HG02642 (cell line): ENCODE measurements at regions not wholly inside any gene's neighbourhood (a gene's known extent, or its start where the extent isn't known, plus 50 kb on each side); places are given as distances from the start of the nearest gene placed in this dataset.
"Not testable (repeated sequence)": the region's sequence is repeated elsewhere in the genome, so short reads cannot be mapped to it uniquely, and the experiment has no call there.

Source experiments
- ATAC-seq: cut with Tn5 transposase; IDR thresholded peaks from one replicate; pipeline ENCODE4 v1.9.1; 2021; ENCODE audit warnings: mild to moderate bottlenecking; ENCODE audit not compliant: unreplicated experiment, poor library complexity

GRCh38 chr5:154653764-154654485 lies 101.3 kb upstream of the LARP1 start:
- ATAC-seq: no peak

DNA sequence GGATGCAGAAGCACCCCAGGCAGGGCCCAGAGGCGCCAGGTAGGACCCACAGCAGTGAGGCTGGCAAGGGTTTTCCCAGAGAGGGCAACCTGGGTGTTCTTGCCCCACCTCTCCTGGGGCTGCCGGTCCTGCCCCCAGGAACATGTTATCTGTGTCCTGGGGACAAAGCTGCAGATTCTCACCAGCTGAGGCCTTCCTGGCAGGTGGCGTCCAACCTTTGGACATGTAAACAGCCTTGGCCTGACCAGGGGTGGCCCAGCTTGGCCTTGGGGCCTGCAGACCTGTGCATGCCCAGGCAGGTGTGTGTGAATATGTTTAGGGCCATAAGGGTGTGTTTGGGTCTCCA lies 101.8 kb upstream of the LARP1 start:
- no peak for ATAC-seq

DNA sequence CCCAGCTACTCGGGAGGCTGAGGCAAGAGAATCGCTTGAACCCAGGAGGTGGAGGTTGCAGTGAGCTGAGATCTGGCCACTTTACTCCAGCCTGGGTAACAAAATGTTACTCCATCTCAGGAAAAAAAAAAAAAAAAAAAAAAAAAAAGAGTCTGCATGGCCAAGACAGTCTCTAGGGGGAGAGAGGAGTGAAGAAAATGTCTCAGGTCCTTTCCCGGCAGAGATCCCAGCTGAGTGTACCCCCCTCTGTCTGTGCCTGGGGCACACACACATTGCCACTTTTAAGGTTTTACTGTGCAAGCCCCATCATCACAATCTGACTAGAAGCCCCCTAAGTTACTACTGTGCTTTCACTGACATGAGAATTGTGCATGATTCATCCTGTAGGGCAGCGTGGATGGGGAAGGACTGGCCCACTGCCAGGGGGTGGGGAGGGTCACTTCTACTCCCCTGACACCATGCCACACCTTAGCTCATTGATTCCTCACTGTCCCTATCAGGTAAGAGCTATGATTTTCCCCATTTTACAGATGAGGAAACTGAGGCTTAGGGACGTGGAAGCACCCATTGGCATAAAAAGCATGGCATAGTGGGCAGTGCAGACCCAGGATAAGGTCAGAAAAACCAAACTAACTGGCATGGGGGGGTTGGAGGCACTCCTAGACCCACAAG lies 102.3 kb upstream of the LARP1 start:
- no peak for ATAC-seq

GRCh38 chr5:154651795-154652194 lies 103.4 kb upstream of the LARP1 start:
- ATAC-seq: not testable (repeated sequence)

DNA sequence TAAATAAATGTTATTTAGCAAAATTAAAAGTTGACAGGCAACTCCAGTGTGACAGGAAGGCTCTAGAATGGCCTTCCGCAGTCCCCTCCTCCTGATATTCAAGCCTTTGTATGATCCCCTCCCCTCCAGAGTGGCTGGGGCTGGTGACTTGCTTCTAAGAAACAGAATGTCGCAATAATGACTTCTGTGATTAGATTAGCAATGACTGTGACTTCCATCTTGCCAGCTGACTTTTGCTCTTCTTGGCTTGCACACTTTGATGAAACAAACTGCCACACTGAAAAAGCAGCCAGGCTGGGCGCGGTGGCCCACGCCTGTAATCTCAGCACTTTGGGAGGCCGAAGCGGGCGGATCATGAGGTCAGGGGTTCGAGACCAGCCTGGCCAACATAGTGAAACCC lies 106.5 kb upstream of the LARP1 start:
- no peak for ATAC-seq

DNA sequence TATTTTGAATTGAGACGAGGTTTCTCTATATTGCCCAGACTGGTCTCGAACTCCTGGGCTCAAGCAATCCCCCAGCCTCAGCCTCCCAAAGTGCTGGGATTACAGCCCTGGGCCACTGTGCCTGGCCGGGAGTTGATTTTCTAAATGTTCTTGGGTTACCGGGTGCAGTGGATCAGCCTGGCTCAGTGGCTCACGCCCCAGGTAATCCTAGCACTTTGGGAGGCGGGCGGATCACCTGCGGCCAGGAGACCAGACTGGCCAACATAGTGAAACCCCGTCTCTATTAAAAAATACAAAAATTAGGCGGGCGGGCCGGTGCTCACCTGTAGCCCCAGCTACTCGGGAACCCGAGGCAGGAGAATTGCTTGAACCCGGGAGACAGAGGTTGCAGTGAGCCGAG lies 106.9 kb upstream of the LARP1 start:
- ATAC-seq: no peak

DNA sequence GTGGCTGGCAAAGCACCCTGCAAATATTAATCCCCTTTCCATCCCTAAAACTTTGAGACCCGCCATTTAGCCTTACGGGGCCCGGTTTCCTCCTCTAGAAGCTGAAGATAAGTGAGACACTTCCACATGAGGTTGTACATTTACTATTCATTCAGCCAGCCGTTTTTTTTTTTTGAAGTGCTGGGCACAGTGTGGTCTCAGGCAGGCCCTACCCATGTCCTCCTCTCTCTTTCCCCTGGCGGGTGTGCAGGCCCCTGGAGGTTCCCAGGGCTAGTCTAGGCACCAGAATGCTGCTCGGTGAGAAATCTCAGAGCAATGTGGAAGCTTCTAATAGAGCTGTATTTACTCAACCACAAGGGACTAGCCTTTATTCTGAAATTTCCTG lies 107.4 kb upstream of the LARP1 start:
- ATAC-seq: no peak

DNA sequence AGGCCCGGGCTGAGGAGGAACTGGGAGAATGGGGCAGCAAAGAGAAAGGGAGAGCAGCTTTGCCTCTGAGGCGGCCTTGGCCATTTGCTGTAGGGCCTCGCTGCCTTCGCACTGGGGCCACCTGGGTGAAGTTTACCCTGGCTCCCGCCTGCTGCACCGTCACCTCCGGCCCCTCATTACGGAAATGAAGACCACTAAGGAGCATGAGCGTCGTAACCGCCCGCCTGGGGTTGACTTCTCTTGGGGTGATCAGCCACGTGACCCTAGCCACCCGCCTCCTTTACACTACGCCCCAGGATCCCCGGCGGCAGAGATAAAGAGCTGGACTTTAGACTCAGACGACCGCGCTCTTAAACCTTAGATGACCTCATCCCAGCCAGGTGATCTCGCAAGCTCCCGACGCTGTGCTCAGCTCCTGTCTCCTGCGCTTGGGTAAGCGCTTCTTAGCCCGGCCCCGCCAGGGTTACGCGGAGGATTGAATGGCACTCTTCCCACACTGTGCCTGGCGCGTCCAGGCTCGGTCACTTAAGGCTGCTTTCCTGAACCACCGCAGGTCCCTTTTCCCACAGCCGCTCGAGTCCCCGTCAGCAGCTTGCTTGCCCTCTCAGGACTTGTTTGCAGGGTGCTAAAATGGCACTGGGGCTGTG lies 107.9 kb upstream of the LARP1 start:
- ATAC-seq: peak; percentile 54

DNA sequence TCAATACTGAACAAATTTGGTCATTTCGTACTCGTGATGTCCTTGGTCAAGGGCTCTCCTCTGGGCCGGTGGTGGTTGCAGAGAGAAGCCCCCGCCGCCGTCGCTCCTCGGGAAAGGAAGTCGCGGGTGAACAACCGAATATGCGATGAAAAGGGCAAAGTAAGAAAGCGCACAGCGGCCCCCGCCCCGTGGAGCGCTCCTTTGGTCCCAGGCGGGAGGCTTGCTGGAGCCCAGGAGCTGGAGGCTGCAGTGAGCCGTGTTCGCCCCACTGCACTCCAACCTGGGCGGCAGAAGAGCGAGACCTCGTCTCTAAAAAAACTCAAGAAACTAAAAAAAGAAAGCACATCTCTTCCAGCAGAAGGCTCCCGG lies 108.4 kb upstream of the LARP1 start:
- ATAC-seq: peak; percentile 33

- ATAC-seq: no peak
Measured at GRCh38 chr5:154644745-154645411, 110.3 kb upstream of the LARP1 start.

- ATAC-seq: no peak
Measured at GRCh38 chr5:154642499-154643245, 112.5 kb upstream of the LARP1 start.

GRCh38 chr5:154640213-154640831 lies 114.9 kb upstream of the LARP1 start:
- not testable (repeated sequence) for ATAC-seq

- ATAC-seq: not testable (repeated sequence)
Measured at GRCh38 chr5:154636786-154637185, 118.4 kb upstream of the LARP1 start.

DNA sequence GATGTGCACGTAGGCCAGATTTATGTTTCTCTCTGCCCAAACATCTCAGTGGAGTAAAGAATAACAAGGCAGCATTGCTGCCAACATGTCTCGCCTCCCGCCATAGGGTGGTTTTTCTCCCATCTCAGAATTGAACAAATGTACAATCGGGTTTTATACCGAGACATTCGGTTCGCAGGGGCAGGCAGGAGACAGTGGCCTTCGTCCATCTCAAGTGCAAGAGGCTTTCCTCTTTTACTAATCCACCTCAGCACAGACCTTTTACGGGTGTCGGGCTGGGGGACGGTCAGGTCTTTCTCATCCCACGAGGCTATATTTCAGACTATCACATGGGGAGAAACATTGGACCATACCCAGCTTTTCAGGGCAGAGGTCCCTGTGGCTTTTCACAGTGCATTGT lies 118.9 kb upstream of the LARP1 start:
- not testable (repeated sequence) for ATAC-seq

- not testable (repeated sequence) for ATAC-seq
Measured at GRCh38 chr5:154633744-154634143, 121.4 kb upstream of the LARP1 start.

DNA sequence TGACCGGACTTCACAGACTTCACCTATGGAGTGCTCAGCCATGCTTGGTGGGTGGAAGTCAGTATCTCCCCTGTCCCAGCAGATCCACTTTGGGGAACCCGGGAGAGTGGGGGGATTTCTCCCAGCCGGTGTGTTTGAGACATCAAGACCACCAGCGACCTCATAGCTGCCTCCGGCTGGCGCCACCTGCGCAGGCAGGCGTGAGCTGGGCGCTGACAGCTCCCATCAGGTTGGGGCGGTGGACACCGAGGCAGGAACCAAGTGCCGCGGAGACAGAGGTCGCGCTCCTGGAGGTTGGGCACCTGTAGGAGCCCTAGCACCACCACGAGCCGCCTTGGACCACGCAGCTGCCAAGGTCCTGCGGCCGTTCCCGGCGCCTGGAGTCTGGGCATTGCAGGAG lies 124.0 kb upstream of the LARP1 start:
- ATAC-seq: no peak

- no peak for ATAC-seq
Measured at GRCh38 chr5:154630410-154630809, 124.8 kb upstream of the LARP1 start.

DNA sequence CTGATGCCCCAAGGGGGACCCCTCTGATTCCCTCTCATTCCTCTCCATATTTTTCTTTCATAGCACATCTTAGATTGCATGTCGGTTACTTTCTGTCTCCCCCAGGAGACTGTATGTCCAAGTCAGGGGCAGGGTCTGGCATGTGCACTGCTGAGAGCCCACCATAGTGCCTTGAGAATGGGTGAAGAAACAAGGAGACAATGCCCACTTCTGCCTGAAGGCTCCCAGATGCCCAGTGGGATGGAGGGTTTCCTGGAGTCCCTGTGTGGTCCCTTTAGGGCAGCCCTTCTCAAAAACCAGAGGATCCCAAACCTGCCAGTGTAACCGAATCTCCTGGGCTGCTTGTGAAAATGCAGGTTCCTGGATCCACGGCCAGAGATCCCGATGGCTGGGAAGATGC lies 126.5 kb upstream of the LARP1 start:
- no peak for ATAC-seq

DNA sequence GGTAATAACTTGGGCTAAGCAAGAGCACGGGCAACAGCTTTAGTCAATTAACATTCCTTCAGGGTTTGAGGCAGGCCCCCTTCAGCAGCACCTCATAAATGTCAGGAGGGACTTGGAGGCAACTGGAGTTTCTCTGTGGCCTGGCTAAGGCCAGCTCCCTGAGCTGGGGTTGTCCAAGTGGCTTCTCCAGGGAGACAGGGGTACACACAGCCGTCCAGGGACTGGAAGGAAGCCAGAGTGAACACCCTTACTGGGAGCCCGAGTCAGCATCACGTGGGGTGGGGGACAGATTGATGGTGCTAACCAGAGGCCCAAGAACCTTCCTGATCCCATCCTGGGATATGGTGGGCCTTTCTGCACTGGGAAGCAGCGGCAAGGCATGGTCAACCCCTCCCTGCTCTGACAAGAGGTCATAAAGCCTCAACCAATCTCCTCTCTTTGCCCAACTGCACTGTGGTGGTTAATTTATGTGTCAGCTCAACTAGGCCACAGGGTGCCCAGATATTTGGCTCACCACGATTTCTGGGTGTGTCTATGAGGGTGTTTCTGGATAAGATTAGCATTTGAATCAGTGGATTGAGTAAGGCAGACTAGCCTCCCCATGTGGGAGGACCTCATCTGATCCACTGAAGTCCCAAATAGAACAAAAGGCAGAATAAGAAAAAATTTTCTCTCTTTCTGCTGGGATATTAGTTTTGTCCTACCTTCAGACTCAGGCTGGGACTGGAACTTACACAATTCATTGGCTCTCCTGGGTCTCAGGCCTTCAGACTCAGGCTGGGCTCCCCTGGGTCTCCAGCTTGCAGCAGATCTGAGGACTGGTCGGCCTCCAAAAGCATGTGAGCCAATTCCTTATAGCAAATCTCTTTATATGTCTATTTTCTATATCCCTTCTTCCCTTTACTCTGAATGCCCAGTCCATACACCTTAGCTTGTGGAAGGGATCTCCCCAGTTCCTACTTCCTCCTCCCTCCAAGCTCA lies 127.2 kb upstream of the LARP1 start:
- no peak for ATAC-seq
